ENCODE measurements at regions not wholly inside any gene's neighbourhood (a gene's known extent, or its start where the extent isn't known, plus 50 kb on each side); places are given as distances from the start of the nearest gene placed in this dataset.

GRCh38 chr9:95696701-95697100, 178.8 kb upstream of the ERCC6L2 start:
- no peaks in the 10 kb centered on the region for H3K4me1 ChIP-seq (ENCODE audit: control insufficient read depth in 1 of 2, insufficient read depth in 2 of 2, low read length in 2 of 2)
- H3K79me2 ChIP-seq (ENCODE audit: insufficient read depth, low read length) = no peaks in the 10 kb centered on the region
- 0 out of 2 replicates have a peak, but pooled peaks cover 2% of the 10 kb centered on the region for H3K9me2 ChIP-seq (ENCODE audit: insufficient read depth)
- DNase-seq (ENCODE audit: low read depth, low spot score) (no peak), ATAC-seq (no peak)
- peaks cover 7% of the 10 kb centered on the region; the same call in 1 of the 2 replicates for H3K27me3 ChIP-seq (ENCODE audit: insufficient read depth, low read length)
- H3K9me3 ChIP-seq (ENCODE audit: control insufficient read depth in 1 of 2, insufficient read depth in 1 of 2, low read depth in 1 of 2, low read length in 2 of 2) = no peaks in the 10 kb centered on the region
- intact Hi-C loops (cut with micrococcal nuclease) = no loop called here
- no TSS peak for BruUV-seq (replicated peaks)
- no peak overlapping the region for H2AFZ ChIP-seq (ENCODE audit: low read depth, low read length, poor library complexity, severe bottlenecking)
- ChIA-PET RAD21 (ENCODE audit: low non-redundant PET in 1 of 2, low total read pairs in 2 of 2, uncharacterized antibody in 2 of 2, unreplicated experiment in 2 of 2) (no interaction called here), POLR2A (no interaction called here), CTCF (no interaction called here)
- H3K4me2 ChIP-seq (ENCODE audit: low read length) = no peak overlapping the region
- no peak overlapping the region for H3K27ac ChIP-seq (ENCODE audit: low read depth, low read length)
- TF ChIP-seq MAX (IDR thresholded peaks at IDR 0.05) (no peak), FOSL1 (IDR thresholded peaks at IDR 0.05; ENCODE audit: low read depth) (no peak), EZH2phosphoT487 (IDR thresholded peaks at IDR 0.05; ENCODE audit: borderline replicate concordance) (no peak), JUND (IDR thresholded peaks at IDR 0.05) (no peak), SRF (IDR thresholded peaks at IDR 0.05; ENCODE audit: low read depth) (no peak), RAD21 (IDR thresholded peaks at IDR 0.05; ENCODE audit: low read depth) (no peak), EZH2 (IDR thresholded peaks at IDR 0.05) (no peak), ZBTB33 (IDR thresholded peaks at IDR 0.05; ENCODE audit: extremely low read depth, insufficient replicate concordance, low read length) (no peak)
- no peak overlapping the region for H3K4me3 ChIP-seq (replicated peaks in 1 of 2; ENCODE audit: low read depth in 1 of 2, low read length in 2 of 2)
- H4K20me1 ChIP-seq (ENCODE audit: insufficient read depth) = no peaks in the 10 kb centered on the region
- no peaks in the 10 kb centered on the region for H3K36me3 ChIP-seq (ENCODE audit: control insufficient read depth in 1 of 2, insufficient read depth in 2 of 2, low read length in 2 of 2)
- no peak overlapping the region for H3K9ac ChIP-seq (ENCODE audit: low read length)

GRCh38 chr9:95691435-95691834, 174.7 kb upstream of the PTCH1 start:
- no peak overlapping the region for H3K4me2 ChIP-seq (ENCODE audit: low read length)
- POLR2A ChIA-PET = no interaction called here
- intact Hi-C loops (cut with micrococcal nuclease) = no loop called here
- no peaks in the 10 kb centered on the region for H4K20me1 ChIP-seq (ENCODE audit: insufficient read depth)
- no peak overlapping the region for H2AFZ ChIP-seq (ENCODE audit: low read depth, low read length, poor library complexity, severe bottlenecking)
- H3K9ac ChIP-seq (ENCODE audit: low read length) = no peak overlapping the region
- DNase-seq (ENCODE audit: low read depth, low spot score) (no peak), ATAC-seq (no peak)
- no peaks in the 10 kb centered on the region for H3K9me3 ChIP-seq (ENCODE audit: control insufficient read depth in 1 of 2, insufficient read depth in 1 of 2, low read depth in 1 of 2, low read length in 2 of 2)
- no peaks in the 10 kb centered on the region for H3K4me1 ChIP-seq (ENCODE audit: control insufficient read depth in 1 of 2, insufficient read depth in 2 of 2, low read length in 2 of 2)
- H3K36me3 ChIP-seq (ENCODE audit: control insufficient read depth in 1 of 2, insufficient read depth in 2 of 2, low read length in 2 of 2) = no peaks in the 10 kb centered on the region
- H3K4me3 ChIP-seq (replicated peaks in 1 of 2; ENCODE audit: low read depth in 1 of 2, low read length in 2 of 2) = no peak overlapping the region
- H3K27ac ChIP-seq (ENCODE audit: low read depth, low read length) = no peak overlapping the region
- BruUV-seq (replicated peaks) = no TSS peak
- 0 out of 2 replicates have a peak, but pooled peaks cover 2% of the 10 kb centered on the region for H3K9me2 ChIP-seq (ENCODE audit: insufficient read depth)
- CTCF ChIA-PET = no interaction called here
- RAD21 ChIA-PET (ENCODE audit: low non-redundant PET in 1 of 2, low total read pairs in 2 of 2, uncharacterized antibody in 2 of 2, unreplicated experiment in 2 of 2) = no interaction called here
- peaks cover 13% of the 10 kb centered on the region; the same call in 1 of the 2 replicates for H3K27me3 ChIP-seq (ENCODE audit: insufficient read depth, low read length)
- H3K79me2 ChIP-seq (ENCODE audit: insufficient read depth, low read length) = no peaks in the 10 kb centered on the region
- no peak for TF ChIP-seq SRF (IDR thresholded peaks at IDR 0.05; ENCODE audit: low read depth)
- no peak for TF ChIP-seq EGR1 (IDR thresholded peaks at IDR 0.05; ENCODE audit: low read depth)
- no peak for TF ChIP-seq ZNF274 (IDR thresholded peaks at IDR 0.05; ENCODE audit: low read depth, low read length)
- no peak for TF ChIP-seq EZH2 (IDR thresholded peaks at IDR 0.05)
- no peak for TF ChIP-seq TCF7L2 (IDR thresholded peaks at IDR 0.05; ENCODE audit: borderline replicate concordance, extremely low read depth, insufficient read depth, insufficient read length)
- no peak for TF ChIP-seq EZH2phosphoT487 (IDR thresholded peaks at IDR 0.05; ENCODE audit: borderline replicate concordance)
- no peak for TF ChIP-seq SIN3A (IDR thresholded peaks at IDR 0.05; ENCODE audit: low read depth)
- TF ChIP-seq REST (IDR thresholded peaks at IDR 0.05; ENCODE audit: low read depth) = no peak
- no peak for TF ChIP-seq ZBTB33 (IDR thresholded peaks at IDR 0.05; ENCODE audit: extremely low read depth, insufficient replicate concordance, low read length)
